ENCODE measurements at regions not wholly inside any gene's neighbourhood (a gene's known extent, or its start where the extent isn't known, plus 50 kb on each side); places are given as distances from the start of the nearest gene placed in this dataset.

- Histone ChIP-seq H3K4me1 (ENCODE audit: control insufficient read depth, insufficient read depth, low read length) (no peaks in the 10 kb centered on the region), H3K27ac (ENCODE audit: insufficient read depth, low read depth, low read length, poor library complexity, severe bottlenecking) (no peak overlapping the region), H3K27me3 (ENCODE audit: control insufficient read depth, insufficient read depth, low read length, poor library complexity, severe bottlenecking) (no peaks in the 10 kb centered on the region), H3K36me3 (ENCODE audit: control insufficient read depth, insufficient read depth, low read length) (no peaks in the 10 kb centered on the region), H3K4me3 (ENCODE audit: insufficient read depth, low read depth, low read length) (no peak overlapping the region), H3K9me3 (ENCODE audit: control insufficient read depth, low read length) (no peaks in the 10 kb centered on the region)
- WGBS, 2 experiments = 91 to 92% methylated on average over 17 of the region's 17 CpGs
Measured at GRCh38 chr2:129911363-129912065, 68.0 kb upstream of the RAB6C start.

- no peaks in the 10 kb centered on the region for H3K27me3 ChIP-seq (ENCODE audit: control insufficient read depth, insufficient read depth, low read length, poor library complexity, severe bottlenecking)
- H3K4me3 ChIP-seq (ENCODE audit: insufficient read depth, low read depth, low read length) = no peak overlapping the region
- H3K36me3 ChIP-seq (ENCODE audit: control insufficient read depth, insufficient read depth, low read length) = no peaks in the 10 kb centered on the region
- no peak overlapping the region for H3K27ac ChIP-seq (ENCODE audit: insufficient read depth, low read depth, low read length, poor library complexity, severe bottlenecking)
- H3K9me3 ChIP-seq (ENCODE audit: control insufficient read depth, low read length) = no peaks in the 10 kb centered on the region
- 93 to 95% methylated on average over 24 of the region's 24 CpGs for WGBS, 2 experiments
- no peaks in the 10 kb centered on the region for H3K4me1 ChIP-seq (ENCODE audit: control insufficient read depth, insufficient read depth, low read length)
Measured at GRCh38 chr2:129912066-129912820, 67.2 kb upstream of the RAB6C start.

- H3K4me1 ChIP-seq (ENCODE audit: control insufficient read depth, insufficient read depth, low read length) = no peaks in the 10 kb centered on the region
- H3K27me3 ChIP-seq (ENCODE audit: control insufficient read depth, insufficient read depth, low read length, poor library complexity, severe bottlenecking) = no peaks in the 10 kb centered on the region
- WGBS, 2 experiments = 92 to 94% methylated on average over 17 of the region's 17 CpGs
- no peak overlapping the region for H3K4me3 ChIP-seq (ENCODE audit: insufficient read depth, low read depth, low read length)
- no peaks in the 10 kb centered on the region for H3K9me3 ChIP-seq (ENCODE audit: control insufficient read depth, low read length)
- no peaks in the 10 kb centered on the region for H3K36me3 ChIP-seq (ENCODE audit: control insufficient read depth, insufficient read depth, low read length)
- H3K27ac ChIP-seq (ENCODE audit: insufficient read depth, low read depth, low read length, poor library complexity, severe bottlenecking) = no peak overlapping the region
Measured at GRCh38 chr2:129912871-129913694, 66.4 kb upstream of the RAB6C start.

GRCh38 chr2:129913695-129914495 is 65.6 kb upstream of the RAB6C start:
- Histone ChIP-seq H3K9me3 (ENCODE audit: control insufficient read depth, low read length) (no peaks in the 10 kb centered on the region), H3K36me3 (ENCODE audit: control insufficient read depth, insufficient read depth, low read length) (no peaks in the 10 kb centered on the region), H3K27me3 (ENCODE audit: control insufficient read depth, insufficient read depth, low read length, poor library complexity, severe bottlenecking) (no peaks in the 10 kb centered on the region), H3K27ac (ENCODE audit: insufficient read depth, low read depth, low read length, poor library complexity, severe bottlenecking) (no peak overlapping the region), H3K4me3 (ENCODE audit: insufficient read depth, low read depth, low read length) (no peak overlapping the region), H3K4me1 (ENCODE audit: control insufficient read depth, insufficient read depth, low read length) (no peaks in the 10 kb centered on the region)
- 92% methylated on average over 11 of the region's 11 CpGs for WGBS, 2 experiments

- 91% methylated on average over 11 of the region's 11 CpGs for whole genome bisulfite sequencing, 2 experiments
- Histone ChIP-seq H3K9me3 (ENCODE audit: control insufficient read depth, low read length) (no peaks in the 10 kb centered on the region), H3K4me3 (ENCODE audit: insufficient read depth, low read depth, low read length) (no peak overlapping the region), H3K4me1 (ENCODE audit: control insufficient read depth, insufficient read depth, low read length) (no peaks in the 10 kb centered on the region), H3K27me3 (ENCODE audit: control insufficient read depth, insufficient read depth, low read length, poor library complexity, severe bottlenecking) (no peaks in the 10 kb centered on the region), H3K36me3 (ENCODE audit: control insufficient read depth, insufficient read depth, low read length) (no peaks in the 10 kb centered on the region), H3K27ac (ENCODE audit: insufficient read depth, low read depth, low read length, poor library complexity, severe bottlenecking) (no peak overlapping the region)
Measured at GRCh38 chr2:129914538-129915302, 64.7 kb upstream of the RAB6C start.

- H3K9me3 ChIP-seq (ENCODE audit: control insufficient read depth, low read length) = no peaks in the 10 kb centered on the region
- 89 to 92% methylated on average over 3 of the region's 3 CpGs for WGBS, 2 experiments
- no peaks in the 10 kb centered on the region for H3K36me3 ChIP-seq (ENCODE audit: control insufficient read depth, insufficient read depth, low read length)
- H3K4me3 ChIP-seq (ENCODE audit: insufficient read depth, low read depth, low read length) = no peak overlapping the region
- no peaks in the 10 kb centered on the region for H3K4me1 ChIP-seq (ENCODE audit: control insufficient read depth, insufficient read depth, low read length)
- H3K27me3 ChIP-seq (ENCODE audit: control insufficient read depth, insufficient read depth, low read length, poor library complexity, severe bottlenecking) = no peaks in the 10 kb centered on the region
- no peak overlapping the region for H3K27ac ChIP-seq (ENCODE audit: insufficient read depth, low read depth, low read length, poor library complexity, severe bottlenecking)
Measured at GRCh38 chr2:129915303-129915840, 64.1 kb upstream of the RAB6C start.

- H3K36me3 ChIP-seq (ENCODE audit: control insufficient read depth, insufficient read depth, low read length) = no peaks in the 10 kb centered on the region
- no peaks in the 10 kb centered on the region for H3K4me1 ChIP-seq (ENCODE audit: control insufficient read depth, insufficient read depth, low read length)
- no peaks in the 10 kb centered on the region for H3K9me3 ChIP-seq (ENCODE audit: control insufficient read depth, low read length)
- H3K27me3 ChIP-seq (ENCODE audit: control insufficient read depth, insufficient read depth, low read length, poor library complexity, severe bottlenecking) = peaks cover 19% of the 10 kb centered on the region
- 100% methylated on average over 1 of the region's 1 CpG for WGBS, 2 experiments
- no peak overlapping the region for H3K27ac ChIP-seq (ENCODE audit: insufficient read depth, low read depth, low read length, poor library complexity, severe bottlenecking)
- H3K4me3 ChIP-seq (ENCODE audit: insufficient read depth, low read depth, low read length) = no peak overlapping the region
Measured at GRCh38 chr2:129918604-129919003, 60.9 kb upstream of the RAB6C start.

- H3K36me3 ChIP-seq (ENCODE audit: control insufficient read depth, insufficient read depth, low read length) = no peaks in the 10 kb centered on the region
- H3K27ac ChIP-seq (ENCODE audit: insufficient read depth, low read depth, low read length, poor library complexity, severe bottlenecking) = no peak overlapping the region
- peaks cover 20% of the 10 kb centered on the region for H3K27me3 ChIP-seq (ENCODE audit: control insufficient read depth, insufficient read depth, low read length, poor library complexity, severe bottlenecking)
- no peaks in the 10 kb centered on the region for H3K4me1 ChIP-seq (ENCODE audit: control insufficient read depth, insufficient read depth, low read length)
- no peaks in the 10 kb centered on the region for H3K9me3 ChIP-seq (ENCODE audit: control insufficient read depth, low read length)
- H3K4me3 ChIP-seq (ENCODE audit: insufficient read depth, low read depth, low read length) = no peak overlapping the region
- WGBS, 2 experiments = 35 to 38% methylated on average over 21 of the region's 21 CpGs
Measured at GRCh38 chr2:129922571-129923264, 56.7 kb upstream of the RAB6C start.
